Caco-2 (cell line): ENCODE measurements at regions not wholly inside any gene's neighbourhood (a gene's known extent, or its start where the extent isn't known, plus 50 kb on each side); places are given as distances from the start of the nearest gene placed in this dataset.

ENCODE experiments used
- BruUV-seq: library from RNA; stranded (reverse); fragments of 400-500 nt; replicated peaks from 2 replicates; lab custom pipeline; 2021; lab: Mats Ljungman, UMichigan
- CTCF ChIA-PET: fragments of 300-600 bp; sonication (Branson Sonifier 250); formaldehyde crosslinking; loops from one replicate; lab custom pipeline; 2022; ENCODE audit warnings: antibody characterized with exemption; lab: Charles Lee
- POLR2A ChIA-PET: fragments of 300-600 bp; sonication (Branson Sonifier 250); formaldehyde crosslinking; loops from one replicate; lab custom pipeline; 2022; ENCODE audit warnings: antibody characterized with exemption; lab: Charles Lee
- DNase-seq, 2 experiments: peaks; one replicate each; pipeline versions ENCODE4 v3.0.0 to v3.0.0-alpha.2; 2020 to 2022
- H3K27me3 ChIP-seq: replicated peaks from 2 replicates; pipeline ENCODE4 v1.6.0; 2011; ENCODE audit warnings: low read length; ENCODE audit not compliant: control insufficient read depth, insufficient read depth
- H3K36me3 ChIP-seq: 2 replicates; pipeline ENCODE4 v1.5.1; 2011; ENCODE audit warnings: low read length; ENCODE audit not compliant: control insufficient read depth, insufficient read depth
- H3K4me1 ChIP-seq: fragments of 250-450 bp; sonication (Bioruptor Pico); 2 replicates; pipeline ENCODE4 v1.5.1; 2020; ENCODE audit warnings: mild to moderate bottlenecking
- H3K4me3 ChIP-seq: 2 replicates; pipeline ENCODE4 v1.5.1; 2011; ENCODE audit warnings: low read depth, mild to moderate bottlenecking, control low read depth, low read length
- H3K9me3 ChIP-seq: fragments of 250-450 bp; sonication (Bioruptor Pico); 2 replicates; pipeline ENCODE4 v1.5.1; 2020; ENCODE audit warnings: mild to moderate bottlenecking, moderate library complexity
- H3K27ac Mint-ChIP-seq: one replicate; pipeline ENCODE4 v1.8.0; 2022; ENCODE audit warnings: mixed read lengths; ENCODE audit not compliant: unreplicated experiment
- H3K27me3 Mint-ChIP-seq: one replicate; pipeline ENCODE4 v1.8.0; 2022; ENCODE audit warnings: mixed read lengths; ENCODE audit not compliant: insufficient read depth, unreplicated experiment
- H3K36me3 Mint-ChIP-seq: one replicate; pipeline ENCODE4 v1.8.0; 2022; ENCODE audit warnings: mild to moderate bottlenecking, mixed read lengths; ENCODE audit not compliant: insufficient read depth, unreplicated experiment
- H3K4me1 Mint-ChIP-seq: one replicate; pipeline ENCODE4 v1.8.0; 2022; ENCODE audit warnings: low read depth, mixed read lengths; ENCODE audit not compliant: unreplicated experiment
- H3K4me3 Mint-ChIP-seq: one replicate; pipeline ENCODE4 v1.8.0; 2022; ENCODE audit warnings: mild to moderate bottlenecking, moderate library complexity, mixed read lengths; ENCODE audit not compliant: unreplicated experiment
- H3K9me3 Mint-ChIP-seq: one replicate; pipeline ENCODE4 v1.8.0; 2022; ENCODE audit warnings: mixed read lengths; ENCODE audit not compliant: unreplicated experiment
- intact Hi-C: fragments of 100-400 bp; cut with micrococcal nuclease; formaldehyde crosslinking; loops from one replicate; pipeline ENCODE4 v1.10.0; 2022; ENCODE audit not compliant: unreplicated experiment
- TF ChIP-seq, protein P1 (sequence below), 2 experiments: fragments of 200-600 bp in 1 of 2; IDR thresholded peaks; 1 replicate in 1 of 2; 2 replicates in 1 of 2; pipeline versions ENCODE4 v1.5.1 to v1.8.0; 2011 to 2022; ENCODE audit warnings: antibody characterized with exemption in 1 of 2, control low read depth in 1 of 2, inconsistent platforms in 1 of 2, low read depth in 1 of 2, low read length in 1 of 2, mild to moderate bottlenecking in 1 of 2, moderate library complexity in 1 of 2; ENCODE audit not compliant: insufficient read depth in 1 of 2, severe bottlenecking in 1 of 2, unreplicated experiment in 1 of 2

DNA sequence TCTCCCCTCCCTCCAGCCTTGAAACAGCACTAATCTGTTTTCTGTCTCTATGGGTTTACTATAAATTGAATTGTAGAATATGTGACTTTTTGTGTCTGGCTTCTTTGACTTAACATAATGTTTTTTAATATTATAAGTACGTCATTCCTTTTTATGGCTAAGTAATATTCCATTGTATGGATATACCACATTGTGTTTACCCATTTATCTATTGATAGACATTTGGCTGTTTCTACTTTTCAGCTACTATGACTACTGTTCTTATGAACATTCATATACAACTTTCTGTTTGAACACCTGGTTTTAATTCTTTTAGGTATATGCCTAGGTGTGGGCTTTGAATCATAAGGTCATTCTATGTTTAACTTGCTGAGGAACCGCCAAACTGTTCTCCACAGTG is 961.9 kb downstream of the CDH8 start:
- H3K36me3 Mint-ChIP-seq: no peaks in the 10 kb centered on the region
- TF ChIP-seq, protein P1, sequence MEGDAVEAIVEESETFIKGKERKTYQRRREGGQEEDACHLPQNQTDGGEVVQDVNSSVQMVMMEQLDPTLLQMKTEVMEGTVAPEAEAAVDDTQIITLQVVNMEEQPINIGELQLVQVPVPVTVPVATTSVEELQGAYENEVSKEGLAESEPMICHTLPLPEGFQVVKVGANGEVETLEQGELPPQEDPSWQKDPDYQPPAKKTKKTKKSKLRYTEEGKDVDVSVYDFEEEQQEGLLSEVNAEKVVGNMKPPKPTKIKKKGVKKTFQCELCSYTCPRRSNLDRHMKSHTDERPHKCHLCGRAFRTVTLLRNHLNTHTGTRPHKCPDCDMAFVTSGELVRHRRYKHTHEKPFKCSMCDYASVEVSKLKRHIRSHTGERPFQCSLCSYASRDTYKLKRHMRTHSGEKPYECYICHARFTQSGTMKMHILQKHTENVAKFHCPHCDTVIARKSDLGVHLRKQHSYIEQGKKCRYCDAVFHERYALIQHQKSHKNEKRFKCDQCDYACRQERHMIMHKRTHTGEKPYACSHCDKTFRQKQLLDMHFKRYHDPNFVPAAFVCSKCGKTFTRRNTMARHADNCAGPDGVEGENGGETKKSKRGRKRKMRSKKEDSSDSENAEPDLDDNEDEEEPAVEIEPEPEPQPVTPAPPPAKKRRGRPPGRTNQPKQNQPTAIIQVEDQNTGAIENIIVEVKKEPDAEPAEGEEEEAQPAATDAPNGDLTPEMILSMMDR (IDR thresholded peaks at IDR 0.05; ENCODE audit: insufficient read depth in 1 of 2, low read depth in 1 of 2, low read length in 1 of 2, severe bottlenecking in 1 of 2, unreplicated experiment in 1 of 2): no peak
- Histone ChIP-seq H3K4me3 (no peak overlapping the region), H3K27me3 (no peaks in the 10 kb centered on the region), H3K9me3 (0 out of 2 replicates have a peak, but pooled peaks cover 3% of the 10 kb centered on the region), H3K36me3 (no peaks in the 10 kb centered on the region), H3K4me1 (no peaks in the 10 kb centered on the region)
- no peaks in the 10 kb centered on the region for H3K27me3 Mint-ChIP-seq
- no peak overlapping the region for H3K4me3 Mint-ChIP-seq
- H3K27ac Mint-ChIP-seq: no peak overlapping the region
- H3K9me3 Mint-ChIP-seq: no peaks in the 10 kb centered on the region
- no peak for DNase-seq
- ChIA-PET CTCF (no interaction called here), POLR2A (no interaction called here)
- BruUV-seq: no TSS peak
- H3K4me1 Mint-ChIP-seq: no peaks in the 10 kb centered on the region
- intact Hi-C loops: no loop called here

DNA sequence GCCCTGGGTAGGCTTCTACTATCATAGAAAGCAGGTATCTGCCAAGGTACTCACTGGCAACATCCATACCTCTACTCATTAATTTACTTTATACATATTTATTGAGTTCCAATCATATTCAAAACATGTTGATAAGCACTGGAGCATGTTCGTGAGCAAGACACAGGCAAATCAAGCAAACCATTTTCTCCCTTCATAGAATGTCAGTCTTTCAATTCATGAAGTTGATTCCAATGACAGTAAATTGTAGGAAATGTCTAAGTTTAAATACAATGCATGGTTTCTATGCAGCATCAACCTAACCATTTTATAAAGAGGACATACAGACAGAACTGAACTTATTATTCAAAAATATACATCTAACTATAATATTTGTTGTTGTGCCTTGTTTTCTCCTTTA is 978.6 kb downstream of the CDH8 start:
- H3K4me3 Mint-ChIP-seq: no peak overlapping the region
- H3K27ac Mint-ChIP-seq: no peak overlapping the region
- Histone ChIP-seq H3K9me3 (no peaks in the 10 kb centered on the region), H3K4me1 (no peaks in the 10 kb centered on the region), H3K27me3 (no peaks in the 10 kb centered on the region), H3K36me3 (no peaks in the 10 kb centered on the region), H3K4me3 (no peak overlapping the region)
- ChIA-PET POLR2A (no interaction called here), CTCF (no interaction called here)
- no peaks in the 10 kb centered on the region for H3K36me3 Mint-ChIP-seq
- no peaks in the 10 kb centered on the region for H3K9me3 Mint-ChIP-seq
- no peaks in the 10 kb centered on the region for H3K27me3 Mint-ChIP-seq
- DNase-seq: no peak
- TF ChIP-seq, protein P1 (IDR thresholded peaks at IDR 0.05; ENCODE audit: insufficient read depth in 1 of 2, low read depth in 1 of 2, low read length in 1 of 2, severe bottlenecking in 1 of 2, unreplicated experiment in 1 of 2): no peak
- BruUV-seq: no TSS peak
- no peaks in the 10 kb centered on the region for H3K4me1 Mint-ChIP-seq
- intact Hi-C loops: no loop called here

DNA sequence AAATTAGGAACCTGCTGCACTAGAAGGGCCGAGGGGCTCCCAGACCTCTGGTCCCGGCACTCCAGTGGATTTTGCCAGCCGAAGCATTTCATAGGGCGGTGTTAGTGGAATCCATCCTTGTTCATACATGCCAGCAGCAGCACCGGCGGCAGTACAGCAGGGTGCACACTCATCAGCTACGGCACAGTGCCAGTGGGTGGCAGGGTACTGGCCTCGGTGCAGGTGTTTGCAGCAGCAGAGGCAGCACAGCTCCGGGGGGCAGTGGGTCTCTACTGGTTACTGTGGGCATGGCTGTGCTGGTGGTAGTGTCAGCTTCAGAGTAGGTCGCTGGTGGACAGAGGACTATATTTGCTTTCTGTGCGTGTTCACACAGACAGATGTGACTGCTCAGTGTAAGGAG is 985.7 kb downstream of the CDH8 start:
- no TSS peak for BruUV-seq
- Histone ChIP-seq H3K4me1 (no peaks in the 10 kb centered on the region), H3K9me3 (no peaks in the 10 kb centered on the region), H3K36me3 (no peaks in the 10 kb centered on the region), H3K4me3 (no peak overlapping the region), H3K27me3 (no peaks in the 10 kb centered on the region)
- DNase-seq: no peak
- Mint-ChIP-seq H3K27ac (no peak overlapping the region), H3K9me3 (no peaks in the 10 kb centered on the region), H3K36me3 (no peaks in the 10 kb centered on the region), H3K4me1 (no peaks in the 10 kb centered on the region), H3K4me3 (no peak overlapping the region), H3K27me3 (peaks cover 5% of the 10 kb centered on the region)
- POLR2A ChIA-PET: no interaction called here
- intact Hi-C loops: no loop called here
- TF ChIP-seq, protein P1 (IDR thresholded peaks at IDR 0.05; ENCODE audit: insufficient read depth in 1 of 2, low read depth in 1 of 2, low read length in 1 of 2, severe bottlenecking in 1 of 2, unreplicated experiment in 1 of 2): no peak
- CTCF ChIA-PET: no interaction called here
